ENCODE measurements at regions not wholly inside any gene's neighbourhood (a gene's known extent, or its start where the extent isn't known, plus 50 kb on each side); places are given as distances from the start of the nearest gene placed in this dataset.

GRCh38 chr1:229018674-229019295 lies 252.1 kb upstream of the RAB4A start:
- DNase-seq (ENCODE audit: low spot score): no peak
- no peak overlapping the region for H3K27ac Mint-ChIP-seq

More at GRCh38 chr1:229018674-229019295, 252.1 kb upstream of the RAB4A start:
- no peaks in the 10 kb centered on the region for H3K36me3 Mint-ChIP-seq (ENCODE audit: low read depth)
- H3K4me1 Mint-ChIP-seq: peaks cover 15% of the 10 kb centered on the region
- Histone ChIP-seq H4K20me1 (replicated peaks; ENCODE audit: insufficient read depth) (no peaks in the 10 kb centered on the region), H3K79me2 (replicated peaks; ENCODE audit: insufficient read depth) (no peaks in the 10 kb centered on the region), H3K4me1 (ENCODE audit: insufficient read depth) (peaks cover 9% of the 10 kb centered on the region; the same call in 1 of the 2 replicates), H3K4me2 (no peak overlapping the region), H3K9me2 (ENCODE audit: insufficient read depth) (no peaks in the 10 kb centered on the region), H3K27ac (ENCODE audit: low read depth) (no peak overlapping the region), H3F3A (replicated peaks; ENCODE audit: low read depth) (no peaks in the 10 kb centered on the region), H3K27me3 (ENCODE audit: insufficient read depth) (no peaks in the 10 kb centered on the region), H3K36me3 (ENCODE audit: insufficient read depth) (no peaks in the 10 kb centered on the region), H2AFZ (no peak overlapping the region), H3K4me3 (no peak overlapping the region)
- H3K9me3 Mint-ChIP-seq: no peaks in the 10 kb centered on the region; the same call in 2 of the 3 replicates
- TF ChIP-seq ZNF462 (CRISPR knock-in tag; IDR thresholded peaks at IDR 0.05): no peak
- TF ChIP-seq STAT1 (IDR thresholded peaks at IDR 0.05; ENCODE audit: unreplicated experiment): no peak
- TF ChIP-seq EZH2phosphoT487 (IDR thresholded peaks at IDR 0.05; ENCODE audit: unreplicated experiment): no peak
- no peak for TF ChIP-seq JUNB (IDR thresholded peaks at IDR 0.05; ENCODE audit: unreplicated experiment)
- no peak for TF ChIP-seq EZH2 (IDR thresholded peaks at IDR 0.05; ENCODE audit: low read depth, unreplicated experiment)
- TF ChIP-seq REST (IDR thresholded peaks at IDR 0.05; ENCODE audit: unreplicated experiment): no peak
- no peak for ATAC-seq
- no peak overlapping the region for H3K4me3 Mint-ChIP-seq
- peaks cover 1% of the 10 kb centered on the region for H3K27me3 Mint-ChIP-seq (ENCODE audit: insufficient read depth, low read depth, poor library complexity)

Data from GM23338 (cell line).